Astrocyte of the spinal cord (primary cell): ENCODE measurements at regions not wholly inside any gene's neighbourhood (a gene's known extent, or its start where the extent isn't known, plus 50 kb on each side); places are given as distances from the start of the nearest gene placed in this dataset.

Source experiments
- DNase-seq: peaks from one replicate; pipeline ENCODE4 v3.0.0; 2011; ENCODE audit warnings: low read depth, low spot score
- H3K4me3 ChIP-seq: 2 replicates; pipeline ENCODE4 v1.5.1; 2011; ENCODE audit warnings: low read depth, mild to moderate bottlenecking, low read length, moderate library complexity
- in situ Hi-C: cut with HindIII; loops from 2 replicates; pipeline ENCODE4 v1.10.0; 2017; ENCODE audit warnings: low sequenced_read_pairs
- TF ChIP-seq, protein P1 (sequence below): IDR thresholded peaks from 2 replicates; pipeline ENCODE4 v1.5.1; 2012; ENCODE audit warnings: low read depth, mild to moderate bottlenecking, low read length, inconsistent platforms

DNA sequence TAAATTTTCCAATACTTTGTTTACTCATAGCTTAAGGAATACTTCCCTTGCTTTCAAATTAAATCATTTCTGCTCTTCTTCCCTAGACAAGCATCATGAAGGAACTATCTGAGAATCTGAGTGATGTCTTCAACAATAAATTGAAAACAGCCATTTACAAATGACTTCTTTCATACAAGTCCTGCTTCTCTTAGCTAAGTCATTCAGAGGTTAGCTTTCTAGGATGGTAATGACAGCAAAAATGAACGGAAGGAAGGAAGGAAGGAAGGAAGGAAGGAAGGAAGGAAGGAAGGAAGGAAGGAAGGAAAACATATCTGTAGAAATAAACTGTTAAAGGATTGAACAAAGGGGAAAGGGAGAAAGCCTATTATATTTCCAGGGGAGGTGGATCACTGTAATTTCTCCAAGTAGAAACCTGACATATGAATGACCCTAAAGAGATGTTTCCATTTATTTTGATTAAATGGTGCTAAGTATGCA is 335.0 kb upstream of the KYNU start:
- in situ Hi-C loops, result no loop called here
- DNase-seq, result no peak
- TF ChIP-seq, protein P1, sequence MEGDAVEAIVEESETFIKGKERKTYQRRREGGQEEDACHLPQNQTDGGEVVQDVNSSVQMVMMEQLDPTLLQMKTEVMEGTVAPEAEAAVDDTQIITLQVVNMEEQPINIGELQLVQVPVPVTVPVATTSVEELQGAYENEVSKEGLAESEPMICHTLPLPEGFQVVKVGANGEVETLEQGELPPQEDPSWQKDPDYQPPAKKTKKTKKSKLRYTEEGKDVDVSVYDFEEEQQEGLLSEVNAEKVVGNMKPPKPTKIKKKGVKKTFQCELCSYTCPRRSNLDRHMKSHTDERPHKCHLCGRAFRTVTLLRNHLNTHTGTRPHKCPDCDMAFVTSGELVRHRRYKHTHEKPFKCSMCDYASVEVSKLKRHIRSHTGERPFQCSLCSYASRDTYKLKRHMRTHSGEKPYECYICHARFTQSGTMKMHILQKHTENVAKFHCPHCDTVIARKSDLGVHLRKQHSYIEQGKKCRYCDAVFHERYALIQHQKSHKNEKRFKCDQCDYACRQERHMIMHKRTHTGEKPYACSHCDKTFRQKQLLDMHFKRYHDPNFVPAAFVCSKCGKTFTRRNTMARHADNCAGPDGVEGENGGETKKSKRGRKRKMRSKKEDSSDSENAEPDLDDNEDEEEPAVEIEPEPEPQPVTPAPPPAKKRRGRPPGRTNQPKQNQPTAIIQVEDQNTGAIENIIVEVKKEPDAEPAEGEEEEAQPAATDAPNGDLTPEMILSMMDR, result no peak
- H3K4me3 ChIP-seq, result no peak overlapping the region

DNA sequence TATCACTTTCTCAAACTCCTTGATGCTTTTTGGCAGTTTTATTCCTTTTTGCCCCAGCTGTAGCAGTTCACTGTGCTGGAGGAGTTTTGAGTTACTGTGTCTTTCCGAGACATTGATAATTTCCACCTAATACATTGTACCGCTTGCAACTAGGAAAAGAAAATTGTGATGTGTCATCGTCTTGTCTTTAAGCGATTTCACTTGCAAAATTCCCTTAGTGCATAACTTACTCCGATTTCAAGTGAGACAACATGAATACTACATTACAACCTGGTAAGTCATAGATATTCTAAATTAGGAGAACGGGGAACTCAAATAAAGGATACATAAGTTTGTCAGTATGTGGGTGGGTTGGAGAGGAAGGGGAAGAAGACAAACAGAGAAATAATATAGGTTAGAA is 340.5 kb upstream of the KYNU start:
- TF ChIP-seq, protein P1, result no peak
- H3K4me3 ChIP-seq, result no peak overlapping the region
- in situ Hi-C loops, result no loop called here
- DNase-seq, result no peak

DNA sequence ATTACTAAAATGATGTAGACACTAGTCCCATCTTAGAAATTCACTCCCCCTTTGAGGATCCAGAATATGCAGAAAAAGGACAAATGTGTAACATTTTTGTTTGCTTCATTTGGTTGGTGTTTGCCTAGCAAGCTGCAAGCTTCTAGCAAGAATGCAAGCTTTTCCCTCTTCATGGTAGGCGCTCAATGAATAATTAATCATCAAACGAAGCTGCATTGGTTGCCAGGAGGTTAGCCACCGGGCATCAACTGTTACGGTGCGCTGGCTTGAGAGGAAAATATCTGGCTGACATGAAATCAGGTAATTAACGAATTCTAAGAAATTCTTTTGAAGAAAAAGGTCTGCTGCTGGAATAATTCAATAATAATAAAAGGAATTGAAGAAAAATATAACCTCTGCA is 341.0 kb upstream of the KYNU start:
- no peak for DNase-seq
- H3K4me3 ChIP-seq, result no peak overlapping the region
- TF ChIP-seq, protein P1, result no peak
- in situ Hi-C loops, result no loop called here

DNA sequence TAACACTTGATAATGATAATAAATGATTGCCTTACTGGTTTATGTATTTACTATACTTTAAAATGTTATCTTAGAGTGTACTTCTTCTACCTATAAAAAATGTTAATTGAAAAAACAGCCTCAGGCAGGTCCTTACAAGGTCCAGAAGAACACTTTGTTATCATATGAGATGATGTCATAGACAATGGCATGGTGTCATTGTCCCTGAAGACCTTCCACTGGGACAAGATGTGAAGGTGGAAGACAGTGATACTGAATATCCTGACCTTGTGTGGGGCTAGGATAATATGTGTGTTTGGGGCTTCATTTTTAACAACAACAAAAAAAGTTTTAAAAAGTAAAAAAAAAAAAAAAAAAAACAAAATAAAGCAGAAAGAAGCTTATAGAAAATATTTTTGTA is 342.2 kb upstream of the KYNU start:
- DNase-seq, result no peak
- no peak overlapping the region for H3K4me3 ChIP-seq
- in situ Hi-C loops, result no loop called here
- TF ChIP-seq, protein P1, result no peak

DNA sequence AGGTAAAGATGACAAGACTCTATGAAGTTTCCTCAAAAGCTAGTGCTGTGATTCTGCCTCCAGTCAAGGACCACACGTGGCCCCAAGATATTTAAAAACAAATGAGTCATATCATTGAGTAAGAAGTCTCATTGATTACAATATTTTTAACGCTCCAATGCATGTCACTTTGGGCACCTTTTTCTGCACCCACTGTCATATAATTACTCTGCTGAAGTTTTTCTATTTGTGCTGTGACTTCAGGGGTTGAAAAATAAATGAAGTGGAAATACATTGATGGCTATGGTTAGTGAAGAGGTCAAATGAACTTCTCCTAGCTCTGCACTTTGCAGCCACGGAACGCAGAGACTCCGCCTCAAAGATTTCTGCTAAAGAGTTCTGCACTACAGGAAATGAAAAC is 344.3 kb upstream of the KYNU start:
- TF ChIP-seq, protein P1, result no peak
- peak; percentile 39 for DNase-seq
- no peak overlapping the region for H3K4me3 ChIP-seq
- in situ Hi-C loops, result no loop called here

DNA sequence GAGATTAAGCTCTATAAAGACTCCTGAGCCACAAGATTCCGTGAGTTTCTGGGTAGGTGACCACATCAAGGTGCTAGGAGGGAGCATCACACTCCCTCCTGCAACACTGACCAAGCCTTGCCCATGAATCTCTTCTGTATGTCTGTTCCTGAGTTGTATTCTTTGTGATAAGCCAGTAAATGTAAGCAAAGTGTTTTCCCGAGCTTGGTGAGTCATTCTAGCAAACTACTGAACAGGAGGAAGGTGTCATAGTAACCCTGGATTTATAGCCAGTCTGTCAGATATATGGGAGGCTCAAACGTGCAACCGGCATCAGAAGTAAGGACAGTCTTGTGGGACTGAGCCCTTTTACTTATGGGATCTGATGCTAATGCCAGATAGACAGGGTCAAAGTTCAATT is 346.1 kb upstream of the KYNU start:
- TF ChIP-seq, protein P1, result no peak
- in situ Hi-C loops, result no loop called here
- DNase-seq, result peak; percentile 7
- no peak overlapping the region for H3K4me3 ChIP-seq

DNA sequence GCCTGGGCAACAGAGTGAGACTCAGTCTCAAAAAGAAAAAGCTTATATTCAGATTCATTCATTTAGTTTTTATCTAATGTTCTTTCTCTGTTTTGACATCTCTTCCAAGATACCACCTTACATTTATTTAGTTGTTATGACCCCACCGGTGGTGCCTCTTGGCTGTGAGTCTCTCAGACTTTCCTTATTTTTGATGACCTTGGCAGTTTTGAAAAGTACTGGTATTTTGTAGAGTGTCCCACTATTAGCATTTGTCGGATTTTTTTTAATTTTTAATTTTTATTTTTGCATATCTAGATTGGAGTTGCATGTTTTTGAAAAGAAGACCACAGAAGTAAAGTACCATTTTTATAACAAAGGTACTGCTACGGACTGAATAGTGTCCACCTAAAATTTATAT is 351.7 kb upstream of the KYNU start:
- TF ChIP-seq, protein P1, result no peak
- in situ Hi-C loops, result no loop called here
- H3K4me3 ChIP-seq, result no peak overlapping the region
- DNase-seq, result no peak
